CD8-positive, alpha-beta memory T cell (primary cell): ENCODE measurements at regions not wholly inside any gene's neighbourhood (a gene's known extent, or its start where the extent isn't known, plus 50 kb on each side); places are given as distances from the start of the nearest gene placed in this dataset.

ENCODE experiments used
- CTCF ChIA-PET: fragments of 350-600 bp; sonication (Branson Sonifier 250); formaldehyde crosslinking; loops from one replicate; lab custom pipeline; 2021; ENCODE audit warnings: antibody characterized with exemption; lab: Charles Lee
- POLR2A ChIA-PET: fragments of 350-600 bp; sonication (Branson Sonifier 250); formaldehyde crosslinking; loops from one replicate; lab custom pipeline; 2021; ENCODE audit warnings: antibody characterized with exemption; lab: Charles Lee
- DNase-seq, 5 donors: peaks; one replicate each; pipeline versions ENCODE4 v3.0.0 to v3.0.0-alpha.2; 2020 to 2022; ENCODE audit warnings: mixed read lengths in 1 of 5
- H3K27ac ChIP-seq: one replicate; pipeline ENCODE4 v1.7.0; 2013; ENCODE audit warnings: low read depth, mild to moderate bottlenecking, low read length, moderate library complexity
- H3K27me3 ChIP-seq: 2 replicates; pipeline ENCODE4 v1.7.0; 2013; ENCODE audit warnings: low read length, mild to moderate bottlenecking; ENCODE audit not compliant: insufficient read depth, poor library complexity, severe bottlenecking
- H3K36me3 ChIP-seq: 2 replicates; pipeline ENCODE4 v1.7.0; 2013; ENCODE audit warnings: mild to moderate bottlenecking, low read length, moderate library complexity; ENCODE audit not compliant: insufficient read depth
- H3K4me1 ChIP-seq: 2 replicates; pipeline ENCODE4 v1.7.0; 2013; ENCODE audit warnings: mild to moderate bottlenecking, low read length, moderate library complexity; ENCODE audit not compliant: insufficient read depth
- H3K4me3 ChIP-seq: 2 replicates; pipeline ENCODE4 v1.7.0; 2013; ENCODE audit warnings: mild to moderate bottlenecking, low read length
- H3K9me3 ChIP-seq: 2 replicates; pipeline ENCODE4 v1.7.0; 2013; ENCODE audit warnings: mild to moderate bottlenecking, low read length
- H3K27ac Mint-ChIP-seq, 8 donors: one replicate each; pipeline ENCODE4 v1.8.0; 2020 to 2021; ENCODE audit warnings: mixed read lengths in 8 of 8, mild to moderate bottlenecking in 6 of 8, inconsistent platforms in 3 of 8, moderate library complexity in 3 of 8
- H3K27me3 Mint-ChIP-seq, 2 donors: one replicate each; pipeline ENCODE4 v1.8.0; 2020 to 2021; ENCODE audit warnings: mixed read lengths in 2 of 2, mild to moderate bottlenecking in 1 of 2, moderate library complexity in 1 of 2
- H3K36me3 Mint-ChIP-seq, 3 donors: one replicate each; pipeline ENCODE4 v1.8.0; 2020 to 2021; ENCODE audit warnings: mixed read lengths in 3 of 3, inconsistent platforms in 1 of 3, mild to moderate bottlenecking in 1 of 3
- H3K4me1 Mint-ChIP-seq, 3 donors: one replicate each; pipeline ENCODE4 v1.8.0; 2020 to 2021; ENCODE audit warnings: mixed read lengths in 3 of 3, inconsistent platforms in 1 of 3, mild to moderate bottlenecking in 1 of 3
- H3K4me3 Mint-ChIP-seq, 7 donors: one replicate each; pipeline ENCODE4 v1.8.0; 2020 to 2021; ENCODE audit warnings: mixed read lengths in 7 of 7, mild to moderate bottlenecking in 6 of 7, moderate library complexity in 4 of 7, inconsistent platforms in 2 of 7
- H3K9me3 Mint-ChIP-seq, 5 donors: one replicate each; pipeline ENCODE4 v1.8.0; 2020 to 2022; ENCODE audit warnings: mixed read lengths in 5 of 5, mild to moderate bottlenecking in 3 of 5, moderate library complexity in 2 of 5, inconsistent platforms in 1 of 5

DNA sequence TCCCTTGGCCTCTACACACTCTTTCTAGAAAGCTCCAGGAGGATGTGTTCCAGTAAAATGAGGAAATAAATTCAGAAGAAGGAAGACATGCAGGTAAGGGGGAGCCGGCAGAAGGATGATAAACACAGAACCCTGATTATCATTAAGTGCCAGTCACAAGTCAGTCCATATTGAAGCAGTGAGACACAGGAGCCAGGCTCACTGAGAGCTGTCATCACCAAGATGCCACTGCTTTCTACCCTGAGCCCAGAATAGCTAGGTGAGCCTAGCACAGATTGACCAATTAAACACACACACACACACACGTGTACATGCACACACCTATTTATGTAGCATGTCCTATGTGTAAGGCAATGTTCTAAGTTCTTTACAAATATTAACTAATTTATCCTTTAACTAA, 211.4 kb upstream of the IPO5 start:
- H3K4me3 Mint-ChIP-seq = no peak overlapping the region
- no peak overlapping the region for H3K4me3 ChIP-seq
- no peaks in the 10 kb centered on the region for H3K36me3 Mint-ChIP-seq
- ChIA-PET POLR2A (no interaction called here), CTCF (no interaction called here)
- H3K36me3 ChIP-seq = no peaks in the 10 kb centered on the region
- no peaks in the 10 kb centered on the region for H3K27me3 ChIP-seq
- no peaks in the 10 kb centered on the region for H3K4me1 Mint-ChIP-seq
- peaks cover 0 to 3% (median 0%) of the 10 kb centered on the region in 5 donors for H3K9me3 Mint-ChIP-seq
- H3K4me1 ChIP-seq = no peaks in the 10 kb centered on the region
- no peak overlapping the region for H3K27ac ChIP-seq
- no peak overlapping the region for H3K27ac Mint-ChIP-seq
- H3K27me3 Mint-ChIP-seq = peaks cover 1 to 8% of the 10 kb centered on the region in 2 donors
- DNase-seq = no peak
- H3K9me3 ChIP-seq = no peaks in the 10 kb centered on the region

DNA sequence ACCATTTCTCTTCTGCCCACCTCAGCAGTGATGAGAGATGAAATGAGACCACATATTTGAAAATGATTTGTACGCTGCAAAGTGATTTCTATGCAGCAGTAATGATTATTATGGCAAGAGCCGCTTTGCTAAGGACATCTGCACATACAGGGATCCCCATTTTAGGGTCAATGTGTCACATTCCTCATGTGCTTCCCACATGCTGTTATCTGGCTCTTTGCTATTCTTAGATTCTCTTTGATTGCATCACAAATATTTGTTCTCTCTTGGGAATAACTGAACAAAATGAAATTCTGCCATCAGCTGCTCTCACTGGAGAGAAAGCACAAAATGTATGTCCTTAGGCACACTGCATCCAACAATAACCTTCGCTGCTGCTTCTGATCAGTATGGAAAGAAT, 209.5 kb upstream of the IPO5 start:
- H3K27ac Mint-ChIP-seq = no peak overlapping the region
- H3K27me3 ChIP-seq = no peaks in the 10 kb centered on the region
- peaks cover 1 to 8% of the 10 kb centered on the region in 2 donors for H3K27me3 Mint-ChIP-seq
- no peaks in the 10 kb centered on the region for H3K4me1 ChIP-seq
- peaks cover 0 to 3% (median 0%) of the 10 kb centered on the region in 5 donors for H3K9me3 Mint-ChIP-seq
- no peaks in the 10 kb centered on the region for H3K36me3 ChIP-seq
- H3K4me3 Mint-ChIP-seq = no peak overlapping the region
- no peaks in the 10 kb centered on the region for H3K4me1 Mint-ChIP-seq
- H3K27ac ChIP-seq = no peak overlapping the region
- H3K9me3 ChIP-seq = no peaks in the 10 kb centered on the region
- H3K36me3 Mint-ChIP-seq = no peaks in the 10 kb centered on the region
- ChIA-PET POLR2A (no interaction called here), CTCF (no interaction called here)
- no peak for DNase-seq
- no peak overlapping the region for H3K4me3 ChIP-seq

DNA sequence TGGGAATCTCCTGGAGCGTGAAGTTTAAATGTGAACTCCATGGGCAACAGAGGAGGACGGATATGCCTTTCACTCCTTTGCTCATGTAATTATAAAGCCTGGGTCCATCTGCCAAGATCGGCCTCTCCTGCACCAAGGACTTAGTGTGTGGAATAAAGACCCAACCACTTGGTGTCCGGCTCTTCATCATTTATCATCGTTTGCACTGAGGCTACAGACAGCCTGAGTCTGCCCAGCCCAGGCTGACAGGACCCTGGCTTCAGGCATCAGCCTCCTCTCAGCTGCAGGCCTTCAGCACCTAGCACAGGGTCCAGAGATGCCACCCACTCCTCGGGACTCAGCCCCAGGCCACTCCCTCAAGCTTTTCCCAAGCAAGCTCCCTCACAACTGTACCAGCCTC, 206.8 kb upstream of the IPO5 start:
- no peaks in the 10 kb centered on the region for H3K4me1 Mint-ChIP-seq
- no peaks in the 10 kb centered on the region for H3K4me1 ChIP-seq
- H3K9me3 ChIP-seq = no peaks in the 10 kb centered on the region
- H3K27me3 Mint-ChIP-seq = peaks cover 1 to 8% of the 10 kb centered on the region in 2 donors
- peaks cover 0 to 2% (median 0%) of the 10 kb centered on the region in 5 donors for H3K9me3 Mint-ChIP-seq
- ChIA-PET CTCF (no interaction called here), POLR2A (no interaction called here)
- DNase-seq = no peak
- H3K36me3 Mint-ChIP-seq = no peaks in the 10 kb centered on the region
- no peak overlapping the region for H3K4me3 Mint-ChIP-seq
- no peak overlapping the region for H3K27ac ChIP-seq
- no peaks in the 10 kb centered on the region for H3K27me3 ChIP-seq
- no peak overlapping the region for H3K4me3 ChIP-seq
- no peaks in the 10 kb centered on the region for H3K36me3 ChIP-seq
- no peak overlapping the region for H3K27ac Mint-ChIP-seq

DNA sequence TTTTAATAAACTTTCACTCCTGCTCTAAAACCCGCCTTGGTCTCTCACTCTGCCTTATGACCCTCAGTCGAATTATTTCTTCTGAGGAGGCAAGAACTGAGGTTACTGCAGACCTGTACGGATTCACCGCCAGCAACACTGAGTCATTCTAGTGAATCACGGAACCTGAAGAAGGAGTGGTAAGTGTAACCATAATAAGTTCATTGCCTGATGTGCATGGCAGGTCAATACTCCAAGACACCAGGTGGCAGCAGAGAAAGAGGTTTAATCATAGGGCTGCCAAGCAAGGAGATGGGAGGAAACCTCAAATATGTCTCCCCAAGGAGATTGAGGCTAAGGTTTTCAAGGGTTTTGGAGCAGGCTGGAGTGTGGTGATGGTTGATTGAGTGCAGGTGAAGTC, 204.3 kb upstream of the IPO5 start:
- Histone ChIP-seq H3K36me3 (no peaks in the 10 kb centered on the region), H3K4me3 (no peak overlapping the region), H3K27ac (no peak overlapping the region), H3K4me1 (no peaks in the 10 kb centered on the region), H3K27me3 (no peaks in the 10 kb centered on the region), H3K9me3 (no peaks in the 10 kb centered on the region)
- Mint-ChIP-seq H3K27ac (no peak overlapping the region), H3K4me1 (no peaks in the 10 kb centered on the region), H3K27me3 (peaks cover 5 to 8% of the 10 kb centered on the region in 2 donors), H3K9me3 (peaks cover 0 to 2% (median 0%) of the 10 kb centered on the region in 5 donors), H3K36me3 (no peaks in the 10 kb centered on the region), H3K4me3 (no peak overlapping the region)
- CTCF ChIA-PET = no interaction called here
- POLR2A ChIA-PET = no interaction called here
- no peak for DNase-seq

DNA sequence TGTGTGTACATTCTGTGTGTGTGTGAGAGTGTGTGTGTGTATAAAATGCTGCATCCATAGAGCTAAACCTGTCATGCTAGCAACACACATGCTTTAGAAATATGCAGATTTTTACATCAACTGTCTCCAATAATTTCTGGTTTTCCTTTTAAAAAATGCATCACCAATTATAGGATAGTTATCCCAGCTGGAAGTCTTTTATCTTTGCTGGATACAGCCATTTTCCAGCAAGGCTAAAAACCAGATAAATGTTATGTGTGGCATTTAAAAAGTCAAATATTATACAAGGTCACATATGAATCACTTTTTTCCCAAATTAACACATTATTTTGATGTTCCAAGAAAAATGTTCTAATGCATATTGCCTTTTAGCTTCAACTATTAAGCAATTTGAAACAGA, 202.0 kb upstream of the IPO5 start:
- Histone ChIP-seq H3K9me3 (no peaks in the 10 kb centered on the region), H3K36me3 (no peaks in the 10 kb centered on the region), H3K4me3 (no peak overlapping the region), H3K27me3 (no peaks in the 10 kb centered on the region), H3K4me1 (no peaks in the 10 kb centered on the region), H3K27ac (no peak overlapping the region)
- ChIA-PET POLR2A (no interaction called here), CTCF (no interaction called here)
- no peak for DNase-seq
- Mint-ChIP-seq H3K4me1 (no peaks in the 10 kb centered on the region), H3K27ac (no peak overlapping the region), H3K4me3 (no peak overlapping the region), H3K36me3 (no peaks in the 10 kb centered on the region), H3K27me3 (peaks cover 0 to 6% of the 10 kb centered on the region in 2 donors), H3K9me3 (peaks cover 0 to 2% (median 0%) of the 10 kb centered on the region in 5 donors)

DNA sequence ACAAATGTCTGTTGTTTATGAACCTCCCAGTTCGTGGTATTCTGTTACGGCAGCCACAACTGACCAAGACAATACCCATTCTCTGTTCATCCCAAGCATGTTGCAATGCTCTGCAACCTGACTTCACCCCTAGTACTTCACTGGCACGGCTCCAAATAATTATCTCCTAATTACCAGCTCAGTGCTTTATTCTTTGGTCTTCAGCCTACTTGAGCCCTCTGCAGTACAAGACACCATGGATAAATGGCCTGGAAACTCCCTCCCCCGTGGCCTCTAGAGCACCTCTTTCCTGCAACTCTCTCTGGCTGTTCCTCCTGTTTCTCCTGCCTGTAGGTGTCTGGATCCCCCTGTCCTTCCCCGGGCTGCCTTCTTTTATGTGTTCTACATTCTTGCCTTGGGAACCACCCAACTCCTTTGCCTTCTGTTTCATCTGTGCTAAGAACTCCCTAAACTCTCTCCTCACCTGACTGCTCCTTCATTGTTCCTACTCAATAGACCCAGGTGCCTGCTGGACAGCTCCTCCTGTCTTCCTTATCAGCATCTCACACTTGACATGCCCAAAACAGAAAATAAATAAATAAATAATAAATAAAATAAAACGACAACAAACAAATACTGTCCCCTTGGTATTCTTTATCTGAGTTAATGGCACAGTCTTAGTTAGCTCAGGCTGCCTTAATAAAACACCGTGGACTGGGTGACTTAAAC, 200.4 kb upstream of the IPO5 start:
- CTCF ChIA-PET = no interaction called here
- Mint-ChIP-seq H3K4me3 (no peak overlapping the region), H3K27me3 (peaks cover 0 to 6% of the 10 kb centered on the region in 2 donors), H3K4me1 (no peaks in the 10 kb centered on the region), H3K36me3 (no peaks in the 10 kb centered on the region), H3K27ac (no peak overlapping the region), H3K9me3 (peaks cover 0 to 2% (median 0%) of the 10 kb centered on the region in 5 donors)
- no peak overlapping the region for H3K4me3 ChIP-seq
- no peak overlapping the region for H3K27ac ChIP-seq
- H3K4me1 ChIP-seq = no peaks in the 10 kb centered on the region
- POLR2A ChIA-PET = no interaction called here
- H3K36me3 ChIP-seq = no peaks in the 10 kb centered on the region
- no peaks in the 10 kb centered on the region for H3K9me3 ChIP-seq
- DNase-seq = no peak
- no peaks in the 10 kb centered on the region for H3K27me3 ChIP-seq

DNA sequence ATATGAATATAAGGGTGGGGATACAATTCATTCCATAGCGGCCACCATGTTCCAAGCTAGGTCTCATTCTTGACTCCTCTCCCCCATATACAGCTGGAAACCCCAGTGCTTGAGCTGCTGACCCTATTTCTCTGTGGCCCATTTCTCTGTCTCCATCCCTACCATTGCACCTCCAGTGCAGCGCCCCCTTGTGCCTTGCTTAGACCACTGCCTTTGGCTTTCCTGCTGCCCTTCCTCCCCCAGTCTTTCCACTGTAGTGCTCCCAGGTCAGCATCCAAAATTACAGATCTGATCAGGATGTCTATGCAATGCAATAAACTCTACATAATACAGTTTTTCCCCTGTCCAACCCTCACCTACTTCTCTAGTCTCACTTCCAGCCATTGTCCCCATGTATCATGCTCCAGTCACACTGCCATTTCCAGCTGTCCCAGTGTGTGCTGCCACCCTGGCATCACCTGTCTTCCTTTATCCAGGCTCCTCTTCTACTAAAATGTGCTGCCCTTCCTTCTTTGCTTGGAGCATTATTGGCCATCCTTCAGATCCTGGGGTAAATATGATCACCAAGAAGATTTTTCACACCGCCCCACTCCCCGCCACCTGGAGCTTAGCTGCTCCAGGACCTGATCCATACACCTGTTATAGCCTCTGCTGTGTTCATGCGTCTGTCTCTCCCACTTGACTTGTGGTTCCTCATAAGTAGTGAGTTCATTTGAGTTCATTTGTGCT, 199.4 kb upstream of the IPO5 start:
- H3K4me1 Mint-ChIP-seq = no peaks in the 10 kb centered on the region
- no peaks in the 10 kb centered on the region for H3K9me3 ChIP-seq
- no peak overlapping the region for H3K27ac ChIP-seq
- no peaks in the 10 kb centered on the region for H3K9me3 Mint-ChIP-seq
- H3K36me3 ChIP-seq = no peaks in the 10 kb centered on the region
- H3K27me3 ChIP-seq = no peaks in the 10 kb centered on the region
- ChIA-PET CTCF (no interaction called here), POLR2A (no interaction called here)
- peaks cover 0 to 6% of the 10 kb centered on the region in 2 donors for H3K27me3 Mint-ChIP-seq
- H3K4me1 ChIP-seq = no peaks in the 10 kb centered on the region
- H3K27ac Mint-ChIP-seq = no peak overlapping the region
- H3K4me3 Mint-ChIP-seq = no peak overlapping the region
- no peak for DNase-seq
- no peak overlapping the region for H3K4me3 ChIP-seq
- no peaks in the 10 kb centered on the region for H3K36me3 Mint-ChIP-seq

DNA sequence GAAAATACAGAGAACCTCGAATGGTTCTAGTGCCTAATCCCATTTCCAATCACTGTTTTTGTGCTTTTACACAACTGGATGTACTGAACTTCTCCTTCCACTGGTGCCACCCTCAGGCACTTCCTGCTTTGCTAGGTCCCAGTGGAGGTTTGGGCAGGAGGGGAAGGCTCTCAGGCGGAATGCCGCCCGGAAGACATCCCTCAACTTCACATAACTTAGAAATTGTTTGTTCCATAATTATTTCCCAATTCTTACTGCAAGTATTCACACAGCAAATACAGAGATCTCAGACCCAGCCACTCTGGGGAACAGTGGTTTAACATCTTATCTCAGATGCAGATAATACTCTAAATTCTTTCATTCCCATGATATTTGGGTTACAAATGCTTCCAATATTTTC, 195.7 kb upstream of the IPO5 start:
- H3K27me3 ChIP-seq = no peaks in the 10 kb centered on the region
- Mint-ChIP-seq H3K9me3 (peaks cover 0 to 6% (median 0%) of the 10 kb centered on the region in 5 donors), H3K4me1 (no peaks in the 10 kb centered on the region), H3K36me3 (no peaks in the 10 kb centered on the region), H3K4me3 (no peak overlapping the region), H3K27ac (no peak overlapping the region), H3K27me3 (peaks cover 0 to 6% of the 10 kb centered on the region in 2 donors)
- no peak overlapping the region for H3K27ac ChIP-seq
- H3K4me3 ChIP-seq = no peak overlapping the region
- no peaks in the 10 kb centered on the region for H3K4me1 ChIP-seq
- H3K36me3 ChIP-seq = no peaks in the 10 kb centered on the region
- ChIA-PET POLR2A (no interaction called here), CTCF (no interaction called here)
- no peaks in the 10 kb centered on the region for H3K9me3 ChIP-seq
- DNase-seq = no peak
